CD4-positive, alpha-beta T cell treated with Interleukin-17A for 4 hours (primary cell): ENCODE measurements at regions not wholly inside any gene's neighbourhood (a gene's known extent, or its start where the extent isn't known, plus 50 kb on each side); places are given as distances from the start of the nearest gene placed in this dataset.

ENCODE experiments used
- DNase-seq: peaks from one replicate; pipeline ENCODE4 v3.0.0-alpha.2; 2020; ENCODE audit warnings: mixed read lengths

DNA sequence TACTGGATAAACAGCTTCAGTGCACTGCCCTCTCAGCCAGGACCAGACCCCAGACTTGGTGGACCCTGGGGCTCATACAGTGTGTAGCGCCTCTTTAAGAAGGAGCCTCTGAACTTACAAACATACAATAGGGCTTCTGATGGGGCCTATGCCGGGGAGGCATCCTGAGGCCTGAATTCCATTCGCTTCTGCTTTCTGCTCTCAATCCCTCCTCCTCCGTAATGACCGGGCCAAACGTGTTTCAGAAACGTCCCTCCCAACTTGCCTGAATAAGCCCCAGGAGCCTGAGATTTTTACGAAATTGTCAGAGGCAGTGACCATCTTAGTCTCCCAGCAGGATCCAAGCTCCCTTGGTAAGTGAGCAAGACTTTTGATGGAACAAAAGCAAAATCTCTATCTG is 128.1 kb upstream of the BOD1 start:
- DNase-seq = no peak

GRCh38 chr5:173745123-173745522 is 128.7 kb upstream of the BOD1 start:
- no peak for DNase-seq

DNA sequence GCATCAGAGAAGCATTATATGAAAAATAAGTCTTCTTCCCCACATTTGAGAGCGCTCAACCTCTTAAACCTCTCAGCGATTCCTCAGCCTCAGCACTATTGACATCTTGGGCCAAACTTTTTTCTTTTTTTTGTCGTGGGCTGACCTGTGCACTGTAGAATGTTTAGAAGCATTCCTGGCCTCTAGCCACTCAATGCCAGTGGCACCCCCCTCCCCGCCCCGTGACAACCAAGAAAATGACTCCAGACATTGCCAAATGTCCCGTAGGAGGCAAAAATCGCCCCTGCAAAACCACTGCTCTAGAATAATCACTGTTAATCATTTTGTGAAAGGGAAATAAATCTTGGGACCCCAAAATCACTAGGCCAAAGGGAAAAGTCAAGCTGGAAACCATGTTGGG is 129.1 kb upstream of the BOD1 start:
- no peak for DNase-seq

DNA sequence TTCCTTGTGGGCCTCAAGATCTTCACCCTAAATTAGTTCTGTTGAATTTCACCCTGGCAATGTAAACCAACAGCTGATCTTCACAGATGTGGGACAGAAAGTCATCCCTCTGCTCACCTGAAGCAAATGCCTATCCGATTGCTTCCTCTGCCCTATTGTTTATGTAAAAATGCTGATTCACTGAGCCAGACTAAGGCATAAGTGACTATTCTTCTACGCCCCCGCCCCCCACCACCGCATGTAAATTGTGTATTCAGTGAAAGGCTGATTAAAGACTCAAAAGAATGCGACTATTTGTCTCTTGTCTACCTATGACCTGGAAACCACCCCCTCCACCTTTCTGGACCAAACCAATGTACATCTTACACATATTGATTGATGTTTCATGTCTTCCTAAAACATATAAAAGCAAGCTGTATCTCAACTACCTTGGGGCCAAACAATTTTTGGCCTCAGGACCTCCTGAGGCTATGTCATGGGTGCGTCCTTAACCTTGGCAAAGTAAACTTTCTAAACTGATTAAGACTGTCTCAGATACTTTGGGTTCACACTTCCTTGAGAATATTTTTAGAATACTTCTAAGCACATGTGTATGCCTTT is 129.7 kb upstream of the BOD1 start:
- no peak for DNase-seq

- DNase-seq = no peak
Measured at GRCh38 chr5:173747876-173748275, 131.4 kb upstream of the BOD1 start.

DNA sequence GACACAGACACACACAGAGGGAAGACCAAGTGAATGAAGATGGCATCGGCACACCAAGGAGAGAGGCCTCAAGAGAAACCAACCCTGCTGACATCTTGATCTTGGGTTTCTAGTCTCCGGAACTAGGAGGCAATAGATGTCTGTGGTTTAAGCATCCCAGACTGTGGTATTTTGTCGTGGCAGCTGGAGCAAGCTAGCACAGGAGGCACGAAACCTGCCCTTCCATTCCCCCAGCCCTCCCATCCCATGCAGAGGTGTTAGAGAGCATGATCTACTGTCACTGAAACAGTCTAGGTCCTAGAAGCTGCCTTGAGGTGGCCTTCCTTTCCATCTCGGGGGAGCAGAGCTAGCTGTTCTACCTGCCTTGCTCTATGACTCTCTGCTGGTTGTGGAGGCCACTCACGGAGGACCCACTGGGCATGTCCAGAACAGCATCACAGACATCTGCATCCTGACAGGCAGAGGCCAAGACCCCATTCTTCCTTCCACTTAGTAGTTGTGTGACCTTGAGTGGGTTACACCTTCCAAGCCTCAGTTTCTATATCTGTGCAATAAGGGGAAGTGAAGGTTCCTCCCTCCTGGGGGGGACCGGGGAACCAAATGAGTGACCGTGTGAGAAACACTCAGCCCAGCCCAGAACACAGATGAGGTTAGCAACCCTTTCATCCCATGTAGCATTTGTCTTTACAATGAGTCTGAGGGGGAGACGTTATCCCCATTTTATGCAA is 134.3 kb upstream of the BOD1 start:
- DNase-seq = no peak

GRCh38 chr5:173751266-173751600 is 134.8 kb upstream of the BOD1 start:
- no peak for DNase-seq

DNA sequence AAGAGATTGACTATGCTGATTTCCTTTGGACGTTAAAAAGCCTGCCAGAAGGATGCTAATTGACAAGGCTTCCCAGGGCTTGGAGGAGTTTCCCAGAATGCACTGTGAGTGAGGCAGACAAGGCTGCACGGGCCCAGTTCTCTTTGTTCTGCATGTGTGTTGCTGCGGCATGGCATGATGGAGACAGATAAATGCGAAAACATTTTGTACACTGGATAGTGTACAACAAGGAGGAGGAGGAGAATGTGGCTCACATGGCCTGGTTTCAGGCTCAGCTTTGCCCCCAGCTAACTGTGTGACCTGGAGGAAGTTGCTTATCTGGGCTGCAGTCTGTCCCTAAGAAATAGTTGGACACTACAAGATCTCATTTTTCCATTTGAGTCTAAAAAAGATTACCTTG is 135.5 kb upstream of the CPEB4 start:
- DNase-seq = no peak

DNA sequence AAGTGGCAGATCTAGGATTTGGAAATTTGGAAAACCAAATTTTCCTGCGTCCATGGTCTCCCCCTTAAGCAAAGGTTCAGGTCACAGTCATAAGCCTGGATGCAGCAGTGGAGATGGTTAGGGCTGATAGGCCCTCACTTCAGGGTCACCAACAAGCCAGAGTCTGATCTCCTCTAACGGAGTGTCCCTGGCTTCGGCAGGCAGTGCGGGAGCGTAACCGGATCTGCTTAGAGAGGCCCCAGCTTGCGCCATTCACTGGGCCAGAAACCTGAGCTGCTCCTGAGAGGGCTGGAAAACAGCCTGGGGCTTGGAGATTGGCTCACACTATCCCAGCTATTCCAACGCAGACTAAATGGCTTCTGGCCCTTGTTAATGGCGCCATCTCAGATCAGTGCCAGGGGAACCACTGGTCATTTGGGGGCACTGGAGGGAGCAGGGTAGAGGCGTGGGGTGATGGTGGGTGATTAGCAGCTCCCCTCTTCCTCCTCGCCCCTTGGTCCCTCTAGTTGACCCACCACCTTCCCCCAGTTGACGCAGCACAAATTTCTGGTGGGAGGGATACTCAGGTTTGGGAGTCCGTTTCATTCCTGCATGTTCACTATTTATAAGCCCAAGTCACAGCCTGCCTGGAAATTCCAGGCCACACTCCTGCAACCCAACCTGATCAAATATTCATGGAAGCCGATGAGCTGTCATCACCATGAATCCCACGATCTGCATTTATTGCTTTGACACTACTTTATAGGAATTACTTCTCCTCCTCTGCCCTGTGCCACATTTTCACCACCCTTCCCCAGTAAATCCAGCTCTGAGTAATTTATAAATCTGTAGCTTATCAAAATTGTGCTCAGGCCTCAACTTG is 134.6 kb upstream of the CPEB4 start:
- DNase-seq = no peak

DNA sequence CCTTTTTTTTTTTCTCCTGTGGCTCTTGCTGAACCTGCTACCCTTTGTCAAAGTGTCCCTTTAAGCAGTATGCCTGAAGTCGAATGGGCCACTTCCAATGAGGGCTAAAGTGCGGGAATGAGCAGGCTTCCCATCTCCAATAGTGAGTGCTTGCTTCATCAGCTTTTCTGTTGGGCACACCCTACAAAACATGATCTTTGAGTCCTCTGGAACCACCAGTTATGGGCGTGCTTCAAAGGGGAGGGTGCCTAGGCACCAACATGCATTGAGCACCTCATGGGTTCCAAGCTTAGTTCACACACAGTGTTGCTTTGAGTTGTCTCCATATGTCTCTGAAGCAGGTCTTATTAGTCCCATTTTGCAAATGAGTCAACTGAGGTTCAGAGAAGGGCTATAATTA is 132.8 kb upstream of the CPEB4 start:
- DNase-seq = no peak

DNA sequence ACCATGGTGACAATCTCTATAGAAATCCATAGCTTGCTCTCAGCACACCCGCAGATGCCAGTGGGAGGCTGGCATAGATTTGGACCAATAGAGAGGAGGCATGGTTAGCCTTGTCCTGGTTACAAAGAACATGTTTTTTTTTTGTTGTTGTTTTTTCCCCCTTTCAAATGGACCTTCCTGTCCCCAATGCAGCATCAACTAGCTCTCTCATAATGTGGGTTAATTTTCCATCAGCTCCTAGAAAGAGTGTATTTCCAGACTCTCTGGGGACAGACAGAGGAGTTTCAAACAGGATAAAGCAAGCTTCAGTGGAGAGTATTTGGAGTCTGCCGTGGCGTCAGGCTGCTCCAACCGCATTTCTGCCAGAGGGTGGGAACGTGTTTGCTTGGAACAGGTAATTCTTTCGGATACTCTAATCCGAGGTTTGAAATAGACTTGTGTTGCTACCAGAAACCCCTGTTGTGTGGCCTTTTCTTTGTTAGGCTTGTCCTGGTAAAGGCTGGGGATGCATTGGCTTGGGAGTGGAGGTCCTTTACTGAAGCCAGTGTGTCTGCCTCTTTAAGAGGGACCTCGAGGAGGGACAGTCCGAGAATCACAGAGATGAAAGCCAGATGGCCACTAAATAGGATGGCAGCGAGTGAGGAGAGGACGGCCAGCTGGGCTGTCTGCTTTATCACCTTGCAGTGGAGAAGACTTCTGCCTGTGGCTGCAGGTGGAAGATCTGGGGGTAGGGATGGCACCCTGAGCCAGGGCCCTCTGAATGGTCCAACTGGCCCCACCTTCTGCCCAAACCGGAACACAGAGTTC is 130.5 kb upstream of the CPEB4 start:
- DNase-seq = no peak

GRCh38 chr5:173758676-173759075 is 129.5 kb upstream of the CPEB4 start:
- no peak for DNase-seq

DNA sequence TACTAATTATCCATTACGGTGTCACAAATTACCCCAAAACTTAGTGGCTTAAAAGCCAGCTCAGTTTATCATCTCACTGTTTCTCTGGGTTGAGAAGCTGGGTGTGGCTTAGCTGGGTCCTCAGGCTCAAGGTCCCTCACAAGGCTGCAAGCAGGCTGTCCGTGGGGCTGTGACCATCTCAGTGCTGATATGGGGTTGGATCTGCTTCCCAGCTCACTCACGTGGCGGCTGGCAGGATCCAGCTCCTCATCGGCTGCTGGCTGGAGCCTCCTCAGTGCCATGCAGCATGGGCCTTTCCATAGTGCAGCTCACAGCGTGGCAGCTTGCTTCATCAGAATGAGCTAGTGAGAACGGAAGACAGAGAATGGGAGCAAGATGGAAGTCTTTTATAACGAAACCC is 128.5 kb upstream of the CPEB4 start:
- DNase-seq = no peak

- DNase-seq = no peak
Measured at GRCh38 chr5:173760461-173761177, 127.5 kb upstream of the CPEB4 start.

GRCh38 chr5:173761178-173761513 is 127.0 kb upstream of the CPEB4 start:
- DNase-seq = no peak

GRCh38 chr5:173762045-173762444 is 126.1 kb upstream of the CPEB4 start:
- DNase-seq = no peak

- no peak for DNase-seq
Measured at GRCh38 chr5:173762930-173763329, 125.2 kb upstream of the CPEB4 start.

GRCh38 chr5:173763410-173763809 is 124.7 kb upstream of the CPEB4 start:
- DNase-seq = no peak

GRCh38 chr5:173764332-173765028 is 123.7 kb upstream of the CPEB4 start:
- DNase-seq = no peak

- DNase-seq = no peak
Measured at GRCh38 chr5:173765029-173765644, 123.0 kb upstream of the CPEB4 start.

DNA sequence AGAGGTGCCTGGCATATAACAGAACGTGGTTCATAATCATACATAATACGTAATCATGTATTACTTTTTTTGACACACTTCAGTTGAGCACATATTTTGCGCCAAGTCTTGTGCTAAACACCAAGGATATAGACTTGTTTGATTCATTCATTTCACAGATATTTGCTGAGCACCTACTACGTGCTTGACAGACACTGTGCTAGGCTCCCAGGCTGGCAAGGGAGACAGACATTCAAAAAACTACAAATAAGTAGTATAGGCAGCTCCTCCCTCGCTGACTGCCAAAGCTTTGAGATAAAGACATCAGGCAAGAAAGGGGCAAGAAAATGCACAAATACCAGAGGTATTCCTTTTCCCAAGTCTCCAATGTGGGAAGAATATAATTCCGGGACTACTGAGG is 122.5 kb upstream of the CPEB4 start:
- DNase-seq = no peak
